Spleen (tissue), 7 donors: ENCODE measurements at regions not wholly inside any gene's neighbourhood (a gene's known extent, or its start where the extent isn't known, plus 50 kb on each side); places are given as distances from the start of the nearest gene placed in this dataset.

Source experiments
- POLR2A ChIP-seq, 3 donors: fragments of 450-650 bp; IDR thresholded peaks; one replicate each; pipeline ENCODE4 v1.5.1; 2017; ENCODE audit warnings: antibody characterized with exemption in 3 of 3, mild to moderate bottlenecking in 1 of 3
- POLR2AphosphoS5 ChIP-seq, 3 donors: sonication (generic); formaldehyde crosslinking; IDR thresholded peaks; one replicate each; pipeline ENCODE4 v1.5.1; 2017; ENCODE audit warnings: antibody characterized with exemption in 3 of 3
- TF ChIP-seq, protein P1 (sequence below), 11 experiments: fragments of 200-600 bp in 7 of 11; fragments of 450-650 bp in 4 of 11; sonication (generic) in 4 of 11; IDR thresholded peaks in 8 of 11; conservative IDR thresholded peaks in 3 of 11; 1 replicate in 7 of 11; 2 replicates in 4 of 11; pipeline versions ENCODE4 v1.4.0 to v1.8.0; 2016 to 2021; ENCODE audit warnings: antibody characterized with exemption in 11 of 11, inconsistent platforms in 4 of 11, mild to moderate bottlenecking in 1 of 11
- donor health status: DM: no; HTN: no; CAD: no; lungs with moderate emphysema.
- donor health status: DM: no; HTN: no; CAD: no.
- donor health status: DM: no; HTN: no; CAD: no.

DNA sequence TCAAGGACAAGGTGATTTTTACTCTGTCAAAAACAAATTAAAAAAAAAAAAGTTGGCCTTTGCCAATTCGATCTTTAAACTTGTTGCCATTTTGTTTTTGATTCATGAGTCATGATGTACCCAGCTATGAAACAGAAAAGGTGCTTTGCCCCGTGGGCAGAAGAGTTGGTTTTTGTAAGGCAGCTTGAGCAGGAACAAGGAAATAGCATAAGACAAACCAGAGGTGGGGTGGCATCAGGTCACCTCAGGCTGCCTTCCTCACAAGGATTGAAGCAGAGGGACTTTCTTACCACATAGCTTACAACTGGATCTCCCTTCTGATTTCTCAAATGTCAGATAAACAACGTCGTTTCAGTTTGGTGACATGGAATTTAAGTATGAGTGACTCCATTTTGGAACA lies 123.8 kb downstream of the ARL4C start:
- TF ChIP-seq, protein P1, sequence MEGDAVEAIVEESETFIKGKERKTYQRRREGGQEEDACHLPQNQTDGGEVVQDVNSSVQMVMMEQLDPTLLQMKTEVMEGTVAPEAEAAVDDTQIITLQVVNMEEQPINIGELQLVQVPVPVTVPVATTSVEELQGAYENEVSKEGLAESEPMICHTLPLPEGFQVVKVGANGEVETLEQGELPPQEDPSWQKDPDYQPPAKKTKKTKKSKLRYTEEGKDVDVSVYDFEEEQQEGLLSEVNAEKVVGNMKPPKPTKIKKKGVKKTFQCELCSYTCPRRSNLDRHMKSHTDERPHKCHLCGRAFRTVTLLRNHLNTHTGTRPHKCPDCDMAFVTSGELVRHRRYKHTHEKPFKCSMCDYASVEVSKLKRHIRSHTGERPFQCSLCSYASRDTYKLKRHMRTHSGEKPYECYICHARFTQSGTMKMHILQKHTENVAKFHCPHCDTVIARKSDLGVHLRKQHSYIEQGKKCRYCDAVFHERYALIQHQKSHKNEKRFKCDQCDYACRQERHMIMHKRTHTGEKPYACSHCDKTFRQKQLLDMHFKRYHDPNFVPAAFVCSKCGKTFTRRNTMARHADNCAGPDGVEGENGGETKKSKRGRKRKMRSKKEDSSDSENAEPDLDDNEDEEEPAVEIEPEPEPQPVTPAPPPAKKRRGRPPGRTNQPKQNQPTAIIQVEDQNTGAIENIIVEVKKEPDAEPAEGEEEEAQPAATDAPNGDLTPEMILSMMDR (IDR thresholded peaks at IDR 0.05 in 8 of 11, conservative IDR thresholded peaks at IDR 0.05 in 3 of 11) = no peak
- TF ChIP-seq POLR2AphosphoS5 (IDR thresholded peaks at IDR 0.05) (no peak), POLR2A (IDR thresholded peaks at IDR 0.05) (no peak)
